GM12891 (cell line): ENCODE measurements at regions not wholly inside any gene's neighbourhood (a gene's known extent, or its start where the extent isn't known, plus 50 kb on each side); places are given as distances from the start of the nearest gene placed in this dataset.

Experiments
- POLR2A ChIP-seq: IDR thresholded peaks from 2 replicates; pipeline ENCODE4 v1.6.1; 2011; ENCODE audit warnings: low read depth, low read length, control low read depth
- POLR2AphosphoS5 ChIP-seq: IDR thresholded peaks from 2 replicates; pipeline ENCODE4 v1.6.1; 2011; ENCODE audit warnings: low read depth, low read length, control low read depth

DNA sequence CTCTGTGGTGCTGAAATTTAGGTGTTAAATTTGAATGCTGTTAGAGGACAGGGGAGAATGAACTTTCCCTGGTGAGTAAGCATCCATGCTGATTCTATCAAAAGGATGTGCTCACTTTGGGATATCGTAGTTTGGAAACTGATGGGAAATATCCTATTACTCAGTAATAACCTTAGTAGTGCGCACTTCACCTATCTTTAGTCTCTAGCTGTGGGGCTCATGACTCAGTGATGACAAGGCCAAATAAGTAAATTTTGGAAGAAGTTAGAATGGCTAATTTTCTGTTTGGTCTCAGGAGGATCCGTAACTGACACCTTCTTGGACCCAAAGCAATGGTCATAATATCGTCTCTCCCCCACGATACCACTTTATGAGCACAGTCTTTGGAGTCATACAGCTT, 448.4 kb downstream of the PSAT1 start:
- TF ChIP-seq POLR2A (no peak), POLR2AphosphoS5 (no peak)
